H1 (cell line): ENCODE measurements at regions not wholly inside any gene's neighbourhood (a gene's known extent, or its start where the extent isn't known, plus 50 kb on each side); places are given as distances from the start of the nearest gene placed in this dataset.

Source experiments
- CTCF ChIA-PET: fragments of 300-600 bp; sonication (Branson Sonifier 250); formaldehyde crosslinking; loops from one replicate; lab custom pipeline; 2021; ENCODE audit not compliant: partially characterized antibody; lab: Charles Lee
- POLR2A ChIA-PET: fragments of 300-600 bp; sonication (Branson Sonifier 250); formaldehyde crosslinking; loops from one replicate; lab custom pipeline; 2021; ENCODE audit warnings: inconsistent platforms; ENCODE audit not compliant: partially characterized antibody; lab: Charles Lee
- DNase-seq, 2 experiments: peaks; one replicate each; pipeline versions ENCODE4 v3.0.0 to v3.0.0-alpha.2; 2010 to 2022; ENCODE audit warnings: low spot score in 2 of 2, low read depth in 1 of 2, mixed read lengths in 1 of 2
- FAIRE-seq: peaks from 2 replicates; lab custom pipeline; 2011; peaks lifted over from hg19 to GRCh38; lab: Jason Lieb, UNC
- H2AFZ ChIP-seq: 2 replicates; pipeline ENCODE4 v1.8.1; 2012; ENCODE audit warnings: low read length, inconsistent platforms
- H2AK5ac ChIP-seq: 2 replicates; pipeline ENCODE4 v1.6.1; 2013; ENCODE audit warnings: low read depth, low read length
- H2BK120ac ChIP-seq: replicated peaks from 2 replicates; pipeline ENCODE3; 2013; ENCODE audit warnings: low read depth, low read length, inconsistent platforms
- H2BK12ac ChIP-seq: 2 replicates; pipeline ENCODE4 v1.6.1; 2013; ENCODE audit warnings: low read depth, low read length
- H2BK15ac ChIP-seq: 2 replicates; pipeline ENCODE4 v1.6.1; 2013; ENCODE audit warnings: low read length
- H2BK20ac ChIP-seq: 2 replicates; pipeline ENCODE4 v1.6.1; 2013; ENCODE audit warnings: low read length
- H2BK5ac ChIP-seq: 2 replicates; pipeline ENCODE4 v1.6.1; 2013; ENCODE audit warnings: low read depth, low read length
- H3K14ac ChIP-seq: 2 replicates; pipeline ENCODE4 v1.6.1; 2013; ENCODE audit warnings: inconsistent platforms; ENCODE audit not compliant: insufficient read length
- H3K18ac ChIP-seq: 2 replicates; pipeline ENCODE4 v1.6.1; 2013; ENCODE audit warnings: low read length; ENCODE audit errors: extremely low read depth
- H3K23ac ChIP-seq: 2 replicates; pipeline ENCODE4 v1.6.1; 2013; ENCODE audit warnings: inconsistent platforms; ENCODE audit not compliant: insufficient read length
- H3K23me2 ChIP-seq: 2 replicates; pipeline ENCODE4 v1.6.1; 2013; ENCODE audit warnings: low read depth, low read length
- H3K27ac ChIP-seq: 2 replicates; pipeline ENCODE4 v1.6.1; 2011; ENCODE audit warnings: low read depth, low read length, inconsistent platforms
- H3K27me3 ChIP-seq, 4 experiments: replicated peaks in 1 of 4; 1 replicate in 1 of 4; 2 replicates in 3 of 4; pipeline versions ENCODE4 v1.6.1 to v1.8.1; 2011 to 2013; ENCODE audit warnings: low read length in 3 of 4, mild to moderate bottlenecking in 3 of 4, inconsistent platforms in 2 of 4, mixed read lengths in 2 of 4, moderate library complexity in 1 of 4; ENCODE audit not compliant: control insufficient read depth in 3 of 4, insufficient read depth in 3 of 4; ENCODE audit errors: extremely low read depth in 1 of 4
- H3K36me3 ChIP-seq, 4 experiments: 2 replicates each; pipeline versions ENCODE4 v1.6.1 to v1.8.1; 2011 to 2013; ENCODE audit warnings: mild to moderate bottlenecking in 4 of 4, low read length in 3 of 4, moderate library complexity in 2 of 4, control low read depth in 1 of 4, inconsistent platforms in 1 of 4; ENCODE audit not compliant: insufficient read depth in 4 of 4, control insufficient read depth in 2 of 4
- H3K4ac ChIP-seq: replicated peaks from 2 replicates; pipeline ENCODE3; 2013; ENCODE audit warnings: low read length, low read depth, mixed read lengths, inconsistent platforms; ENCODE audit not compliant: insufficient read length
- H3K4me1 ChIP-seq, 4 experiments: replicated peaks in 1 of 4; 1 replicate in 1 of 4; 2 replicates in 3 of 4; pipeline versions ENCODE4 v1.6.1 to v1.8.1; 2011 to 2013; ENCODE audit warnings: low read length in 3 of 4, inconsistent platforms in 2 of 4, mixed read lengths in 1 of 4; ENCODE audit not compliant: insufficient read depth in 4 of 4, control insufficient read depth in 3 of 4
- H3K4me2 ChIP-seq, 2 experiments: 2 replicates each; pipeline versions ENCODE4 v1.6.1 to v1.8.1; 2011 to 2013; ENCODE audit warnings: low read depth in 2 of 2, low read length in 2 of 2, control low read depth in 1 of 2, inconsistent platforms in 1 of 2, mild to moderate bottlenecking in 1 of 2; ENCODE audit not compliant: insufficient read depth in 1 of 2
- H3K4me3 ChIP-seq, 4 experiments: fragments of 200-600, 300-600 bp in 1 of 4; sonication (generic), shearing (Covaris generic), sonication (Bioruptor Twin) in 1 of 4; 2 replicates each; pipeline versions ENCODE4 v1.5.1 to v1.8.1; 2011 to 2016; ENCODE audit warnings: low read length in 4 of 4, low read depth in 3 of 4, control low read depth in 2 of 4, inconsistent platforms in 2 of 4, mild to moderate bottlenecking in 2 of 4, mixed read lengths in 1 of 4, moderate library complexity in 1 of 4; ENCODE audit not compliant: insufficient read depth in 2 of 4; ENCODE audit errors: extremely low read depth in 1 of 4
- H3K56ac ChIP-seq: replicated peaks from 2 replicates; pipeline ENCODE3; 2013; ENCODE audit warnings: low read depth, mild to moderate bottlenecking, mixed read lengths, low read length, inconsistent platforms; ENCODE audit not compliant: insufficient read length
- H3K79me1 ChIP-seq: 2 replicates; pipeline ENCODE4 v1.6.1; 2013; ENCODE audit warnings: low read depth, low read length, control low read depth
- H3K79me2 ChIP-seq, 2 experiments: 2 replicates each; pipeline versions ENCODE4 v1.6.1 to v1.8.1; 2012 to 2013; ENCODE audit warnings: low read length in 2 of 2, mild to moderate bottlenecking in 2 of 2, inconsistent platforms in 1 of 2; ENCODE audit not compliant: insufficient read depth in 2 of 2, control insufficient read depth in 1 of 2
- H3K9ac ChIP-seq, 4 experiments: replicated peaks in 1 of 4; 1 replicate in 1 of 4; 2 replicates in 3 of 4; pipeline versions ENCODE4 v1.6.1 to v1.8.1; 2011 to 2013; ENCODE audit warnings: low read depth in 3 of 4, low read length in 3 of 4, control low read depth in 2 of 4, mild to moderate bottlenecking in 2 of 4, moderate library complexity in 2 of 4, inconsistent platforms in 1 of 4; ENCODE audit errors: extremely low read depth in 1 of 4
- H3K9me3 ChIP-seq, 2 experiments: 2 replicates each; pipeline versions ENCODE4 v1.6.1 to v1.8.1; 2012 to 2013; ENCODE audit warnings: mild to moderate bottlenecking in 2 of 2, moderate library complexity in 2 of 2, control low read depth in 1 of 2, inconsistent platforms in 1 of 2, low read depth in 1 of 2, low read length in 1 of 2, mixed read lengths in 1 of 2; ENCODE audit not compliant: insufficient read depth in 2 of 2
- H4K20me1 ChIP-seq, 2 experiments: replicated peaks in 1 of 2; 2 replicates each; pipeline versions ENCODE3 to v1.8.1; 2011 to 2013; ENCODE audit warnings: inconsistent platforms in 2 of 2, low read length in 2 of 2, mild to moderate bottlenecking in 1 of 2; ENCODE audit not compliant: insufficient read depth in 2 of 2, control insufficient read depth in 1 of 2
- H4K5ac ChIP-seq: 2 replicates; pipeline ENCODE4 v1.6.1; 2013; ENCODE audit warnings: low read length, low read depth, mixed read lengths, inconsistent platforms; ENCODE audit not compliant: insufficient read length
- H4K8ac ChIP-seq: 2 replicates; pipeline ENCODE4 v1.8.0; 2013; ENCODE audit warnings: mild to moderate bottlenecking, moderate library complexity, low read length, inconsistent platforms; ENCODE audit not compliant: insufficient read depth; ENCODE audit errors: extremely low read depth
- H4K91ac ChIP-seq: replicated peaks from 2 replicates; pipeline ENCODE3; 2013; ENCODE audit warnings: low read length, mixed read lengths, inconsistent platforms; ENCODE audit not compliant: insufficient read length
- EGR1 ChIP-seq: IDR thresholded peaks from 2 replicates; pipeline ENCODE4 v1.6.1; 2011; ENCODE audit warnings: low read depth, low read length, borderline replicate concordance
- FOSL1 ChIP-seq: IDR thresholded peaks from 2 replicates; pipeline ENCODE4 v1.6.1; 2011; ENCODE audit warnings: mild to moderate bottlenecking, low read depth, low read length, moderate library complexity; ENCODE audit not compliant: insufficient read depth
- JUN ChIP-seq: IDR thresholded peaks from 2 replicates; pipeline ENCODE4 v1.6.1; 2011; ENCODE audit warnings: low read depth, mild to moderate bottlenecking, improper control_type of control experiment, low read length
- JUND ChIP-seq: IDR thresholded peaks from 2 replicates; pipeline ENCODE4 v1.6.1; 2011; ENCODE audit warnings: mild to moderate bottlenecking, improper control_type of control experiment, low read length
- PHF8 ChIP-seq: fragments of 200-600 bp; sonication (generic); conservative IDR thresholded peaks from 2 replicates; pipeline ENCODE4 v1.7.1; 2012; ENCODE audit warnings: low read depth, mild to moderate bottlenecking, inconsistent platforms, low read length, moderate library complexity
- RNF2 ChIP-seq: fragments of 200-900, 300-1000 bp; sonication (generic); IDR thresholded peaks from 2 replicates; pipeline ENCODE4 v1.7.1; 2016; ENCODE audit warnings: borderline replicate concordance, low read depth, mild to moderate bottlenecking, antibody characterized with exemption, low read length; ENCODE audit not compliant: poor library complexity, severe bottlenecking; ENCODE audit errors: missing control alignments
- SRF ChIP-seq: IDR thresholded peaks from 2 replicates; pipeline ENCODE4 v1.6.1; 2011; ENCODE audit warnings: mild to moderate bottlenecking, low read depth, low read length, moderate library complexity
- TEAD4 ChIP-seq: IDR thresholded peaks from 2 replicates; pipeline ENCODE4 v1.6.1; 2012; ENCODE audit warnings: low read depth, low read length, inconsistent platforms, mixed read lengths
- WGBS, 2 experiments: shearing (Covaris generic) in 1 of 2; methylation state at CpG; one replicate each; pipeline versions ENCODE4 v1.1.6 to v1.1.7; 2013 to 2015; ENCODE audit warnings: low lambda C conversion rate in 2 of 2, mixed read lengths in 2 of 2, inconsistent platforms in 1 of 2, low coverage in 1 of 2, missing lambda C conversion rate in 1 of 2; ENCODE audit not compliant: insufficient replicate concordance in 2 of 2, insufficient coverage in 1 of 2, insufficient read length in 1 of 2; ENCODE audit errors: extremely low coverage in 1 of 2, missing lambda C conversion rate in 1 of 2; 5-methylcytosine and 5-hydroxymethylcytosine counted together
- TF ChIP-seq, protein P1 (sequence below), 3 experiments: IDR thresholded peaks; 1 replicate in 2 of 3; 2 replicates in 1 of 3; pipeline versions ENCODE4 v1.5.1 to v1.6.1; 2011; ENCODE audit warnings: low read length in 3 of 3, mild to moderate bottlenecking in 3 of 3, inconsistent platforms in 2 of 3, low read depth in 1 of 3, moderate library complexity in 1 of 3; ENCODE audit not compliant: insufficient read depth in 1 of 3; ENCODE audit errors: control extremely low read depth in 1 of 3

DNA sequence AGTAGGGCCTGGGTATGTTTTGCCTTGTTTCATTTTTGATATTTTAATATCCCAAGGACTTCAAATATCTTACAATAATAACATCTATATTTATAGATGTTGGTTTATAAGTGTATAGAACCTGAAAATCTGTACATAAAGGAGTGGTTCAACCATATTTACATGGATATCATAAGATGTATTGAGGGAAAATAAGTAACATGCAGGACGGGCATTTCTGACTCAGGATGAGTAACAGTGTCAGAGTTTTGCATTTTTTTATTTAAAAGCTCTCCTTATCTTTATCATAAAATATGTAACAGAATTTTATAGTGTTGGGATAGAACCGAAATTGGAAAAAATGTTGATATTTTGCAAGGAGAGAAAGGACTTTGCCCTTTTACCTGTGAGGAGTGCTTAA is 1438.7 kb downstream of the REEP3 start:
- H3K36me3 ChIP-seq = no peaks in the 10 kb centered on the region
- H2AK5ac ChIP-seq = no peak overlapping the region
- H3K56ac ChIP-seq = no peak overlapping the region
- no peaks in the 10 kb centered on the region for H4K20me1 ChIP-seq
- H2BK15ac ChIP-seq = no peak overlapping the region
- 94% methylated on average over 2 of the region's 2 CpGs; no CpG with 5 or more reads in 1 of the 2 experiments for WGBS, 2 experiments
- H2AFZ ChIP-seq = no peak overlapping the region
- H2BK20ac ChIP-seq = no peak overlapping the region
- no peak overlapping the region for H3K4me2 ChIP-seq
- H4K91ac ChIP-seq = no peak overlapping the region
- no peak overlapping the region for H2BK12ac ChIP-seq
- no peak overlapping the region for H2BK120ac ChIP-seq
- H4K8ac ChIP-seq = no peak overlapping the region
- no peak overlapping the region for H3K23ac ChIP-seq
- H3K27me3 ChIP-seq = no peaks in the 10 kb centered on the region
- H3K4ac ChIP-seq = no peak overlapping the region
- H3K23me2 ChIP-seq = no peaks in the 10 kb centered on the region
- no peak for DNase-seq
- H3K4me3 ChIP-seq = no peak overlapping the region
- no peak overlapping the region for H2BK5ac ChIP-seq
- ChIA-PET CTCF (no interaction called here), POLR2A (no interaction called here)
- H3K27ac ChIP-seq = no peak overlapping the region
- no peak overlapping the region for H3K9ac ChIP-seq
- no peaks in the 10 kb centered on the region for H3K79me1 ChIP-seq
- H3K18ac ChIP-seq = no peak overlapping the region
- H3K14ac ChIP-seq = no peak overlapping the region
- no peaks in the 10 kb centered on the region for H3K4me1 ChIP-seq
- no peaks in the 10 kb centered on the region for H3K79me2 ChIP-seq
- no peak for FAIRE-seq
- no peaks in the 10 kb centered on the region for H3K9me3 ChIP-seq
- H4K5ac ChIP-seq = no peak overlapping the region
- TF ChIP-seq, protein P1, sequence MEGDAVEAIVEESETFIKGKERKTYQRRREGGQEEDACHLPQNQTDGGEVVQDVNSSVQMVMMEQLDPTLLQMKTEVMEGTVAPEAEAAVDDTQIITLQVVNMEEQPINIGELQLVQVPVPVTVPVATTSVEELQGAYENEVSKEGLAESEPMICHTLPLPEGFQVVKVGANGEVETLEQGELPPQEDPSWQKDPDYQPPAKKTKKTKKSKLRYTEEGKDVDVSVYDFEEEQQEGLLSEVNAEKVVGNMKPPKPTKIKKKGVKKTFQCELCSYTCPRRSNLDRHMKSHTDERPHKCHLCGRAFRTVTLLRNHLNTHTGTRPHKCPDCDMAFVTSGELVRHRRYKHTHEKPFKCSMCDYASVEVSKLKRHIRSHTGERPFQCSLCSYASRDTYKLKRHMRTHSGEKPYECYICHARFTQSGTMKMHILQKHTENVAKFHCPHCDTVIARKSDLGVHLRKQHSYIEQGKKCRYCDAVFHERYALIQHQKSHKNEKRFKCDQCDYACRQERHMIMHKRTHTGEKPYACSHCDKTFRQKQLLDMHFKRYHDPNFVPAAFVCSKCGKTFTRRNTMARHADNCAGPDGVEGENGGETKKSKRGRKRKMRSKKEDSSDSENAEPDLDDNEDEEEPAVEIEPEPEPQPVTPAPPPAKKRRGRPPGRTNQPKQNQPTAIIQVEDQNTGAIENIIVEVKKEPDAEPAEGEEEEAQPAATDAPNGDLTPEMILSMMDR (IDR thresholded peaks at IDR 0.05; ENCODE audit: control extremely low read depth in 1 of 3, insufficient read depth in 1 of 3, low read depth in 1 of 3, low read length in 3 of 3) = no peak
- TF ChIP-seq PHF8 (no peak), FOSL1 (no peak), SRF (no peak), RNF2 (no peak), JUN (no peak), JUND (no peak), EGR1 (no peak), TEAD4 (no peak)
